ENCODE measurements at regions not wholly inside any gene's neighbourhood (a gene's known extent, or its start where the extent isn't known, plus 50 kb on each side); places are given as distances from the start of the nearest gene placed in this dataset.

GRCh38 chr7:155956977-155957376 lies 144.7 kb upstream of the SHH start:
- intact Hi-C loops (cut with DNase I) = no loop called here
- no peaks in the 10 kb centered on the region for H3K36me3 ChIP-seq (ENCODE audit: control insufficient read depth in 2 of 3, insufficient read depth in 3 of 3, low read length in 3 of 3)
- H3K27ac ChIP-seq (ENCODE audit: low read depth in 2 of 2, low read length in 2 of 2) = no peak overlapping the region
- DNase-seq (no peak), FAIRE-seq (no peak)
- no peaks in the 10 kb centered on the region for H3K9me3 ChIP-seq (ENCODE audit: control insufficient read depth in 2 of 3, insufficient read depth in 1 of 3, low read length in 3 of 3)
- no peak for TF ChIP-seq CTCF (IDR thresholded peaks at IDR 0.05; ENCODE audit: borderline replicate concordance, extremely low read depth, insufficient read depth)
- no peak overlapping the region for H3K9ac ChIP-seq (ENCODE audit: low read length in 3 of 3)
- no peaks in the 10 kb centered on the region for H3K27me3 ChIP-seq (ENCODE audit: control insufficient read depth, insufficient read depth, low read length)
- no peak overlapping the region for H3K4me3 ChIP-seq (ENCODE audit: low read length in 3 of 3)
- H3K4me1 ChIP-seq (ENCODE audit: control insufficient read depth in 2 of 3, insufficient read depth in 2 of 3, low read depth in 1 of 3, low read length in 3 of 3) = no peaks in the 10 kb centered on the region

- intact Hi-C loops (cut with DNase I) = no loop called here
Observed at GRCh38 chr7:155955367-155955635, 143.0 kb upstream of the SHH start.

DNA sequence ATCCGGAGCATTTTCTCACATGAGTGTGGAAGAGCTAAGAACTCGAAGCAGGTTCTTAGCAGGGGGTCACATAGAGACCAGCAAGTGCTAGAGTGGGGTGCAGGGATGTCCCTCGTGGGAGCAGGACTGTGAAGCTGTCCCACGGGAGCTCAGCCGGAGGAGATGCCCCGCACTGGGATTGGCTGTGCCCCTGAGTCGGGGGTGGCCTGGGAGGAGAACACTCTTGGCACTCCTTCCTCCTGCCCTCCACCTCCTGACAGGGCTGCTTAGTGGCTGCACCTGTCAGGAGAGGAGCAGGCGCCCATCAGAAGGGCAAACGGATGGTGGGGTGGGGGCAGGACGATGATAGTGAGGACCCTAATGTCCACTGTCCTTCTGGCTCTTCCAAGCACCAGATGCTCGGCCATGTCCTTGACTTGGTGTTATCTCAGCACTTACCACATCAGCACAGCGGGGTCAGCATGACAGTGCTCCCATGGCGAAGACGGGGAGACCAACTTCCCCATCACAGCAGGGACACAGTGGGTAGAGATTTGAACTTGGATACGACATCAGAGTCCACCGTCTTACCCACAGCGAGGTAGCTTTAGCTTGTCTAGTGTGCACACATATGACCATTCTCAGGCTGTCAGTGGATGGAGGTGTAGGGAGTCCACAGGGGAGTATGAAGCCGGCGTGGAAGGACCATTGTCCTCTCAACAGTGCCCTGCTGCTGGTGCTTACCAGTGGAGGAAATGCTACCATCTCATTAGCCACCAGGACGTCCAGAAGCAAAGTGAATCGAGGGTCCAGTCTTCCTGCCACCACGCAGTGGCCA lies 142.5 kb upstream of the SHH start:
- Histone ChIP-seq H3K27ac (ENCODE audit: low read depth in 2 of 2, low read length in 2 of 2) (no peak overlapping the region), H3K36me3 (ENCODE audit: control insufficient read depth in 2 of 3, insufficient read depth in 3 of 3, low read length in 3 of 3) (no peaks in the 10 kb centered on the region), H3K27me3 (ENCODE audit: control insufficient read depth, insufficient read depth, low read length) (no peaks in the 10 kb centered on the region), H3K9ac (ENCODE audit: low read length in 3 of 3) (no peak overlapping the region), H3K4me1 (ENCODE audit: control insufficient read depth in 2 of 3, insufficient read depth in 2 of 3, low read depth in 1 of 3, low read length in 3 of 3) (no peaks in the 10 kb centered on the region), H3K4me3 (ENCODE audit: low read length in 3 of 3) (no peak overlapping the region), H3K9me3 (ENCODE audit: control insufficient read depth in 2 of 3, insufficient read depth in 1 of 3, low read length in 3 of 3) (no peaks in the 10 kb centered on the region)
- TF ChIP-seq CTCF (IDR thresholded peaks at IDR 0.05; ENCODE audit: borderline replicate concordance, extremely low read depth, insufficient read depth) = no peak
- DNase-seq (no peak), FAIRE-seq (no peak)
- intact Hi-C loops (cut with DNase I) = no loop called here

More at GRCh38 chr7:155955367-155955635, 143.0 kb upstream of the SHH start:
- Histone ChIP-seq H3K9me3 (ENCODE audit: control insufficient read depth in 2 of 3, insufficient read depth in 1 of 3, low read length in 3 of 3) (no peaks in the 10 kb centered on the region), H3K4me1 (ENCODE audit: control insufficient read depth in 2 of 3, insufficient read depth in 2 of 3, low read depth in 1 of 3, low read length in 3 of 3) (no peaks in the 10 kb centered on the region), H3K36me3 (ENCODE audit: control insufficient read depth in 2 of 3, insufficient read depth in 3 of 3, low read length in 3 of 3) (no peaks in the 10 kb centered on the region), H3K4me3 (ENCODE audit: low read length in 3 of 3) (no peak overlapping the region), H3K9ac (ENCODE audit: low read length in 3 of 3) (no peak overlapping the region), H3K27me3 (ENCODE audit: control insufficient read depth, insufficient read depth, low read length) (no peaks in the 10 kb centered on the region), H3K27ac (ENCODE audit: low read depth in 2 of 2, low read length in 2 of 2) (no peak overlapping the region)
- no peak for TF ChIP-seq CTCF (IDR thresholded peaks at IDR 0.05; ENCODE audit: borderline replicate concordance, extremely low read depth, insufficient read depth)
- FAIRE-seq (no peak), DNase-seq (no peak)

All from kidney (tissue), 13 donors.